Stimulated activated CD8-positive, alpha-beta memory T cell treated with anti-CD3 and anti-CD28 coated beads, Interleukin-12 subunit alpha, Interleukin-12 subunit beta, amount 100 ng/mL, for 4 hours (primary cell): ENCODE measurements at regions not wholly inside any gene's neighbourhood (a gene's known extent, or its start where the extent isn't known, plus 50 kb on each side); places are given as distances from the start of the nearest gene placed in this dataset.

Experiments
- DNase-seq: peaks from one replicate; pipeline ENCODE4 v3.0.0-alpha.2; 2020; ENCODE audit warnings: low read depth

DNA sequence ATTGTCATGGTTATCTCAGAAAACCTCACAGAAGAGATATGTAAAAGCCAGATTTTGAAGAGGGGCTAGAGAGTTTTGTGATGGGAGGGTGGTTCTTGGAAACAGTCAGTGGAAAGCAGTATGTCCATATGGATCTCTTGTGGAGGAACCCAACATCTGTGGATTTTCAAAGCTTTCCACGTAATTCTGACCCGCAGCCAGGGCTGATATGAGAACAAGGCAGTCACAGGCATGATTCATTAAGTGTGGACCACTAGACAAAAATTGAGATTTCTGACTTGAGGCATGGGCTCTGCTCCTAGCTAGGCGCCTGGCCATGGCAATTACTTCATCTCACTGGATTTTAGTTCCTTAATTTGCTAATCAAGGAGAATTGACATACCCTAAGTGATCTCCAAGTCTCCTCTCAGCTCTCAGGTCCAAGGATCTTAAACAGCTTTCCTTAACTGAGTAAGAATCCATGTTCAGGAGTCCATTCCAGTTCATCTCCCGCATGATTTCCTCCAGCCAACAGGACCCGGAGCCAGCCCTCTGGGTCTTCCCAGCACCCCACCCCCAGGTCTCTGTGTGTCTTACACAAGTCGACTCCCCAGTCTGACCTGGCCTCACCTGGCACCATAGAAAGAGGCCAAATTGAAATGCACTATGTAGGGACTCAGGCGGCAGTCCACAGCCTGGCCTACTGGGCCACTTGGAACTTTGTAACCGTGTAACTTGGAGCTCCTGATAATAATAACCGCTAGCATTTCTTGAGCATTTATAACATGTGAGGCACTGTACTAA lies 176.3 kb upstream of the PARP11 start:
- no peak for DNase-seq

DNA sequence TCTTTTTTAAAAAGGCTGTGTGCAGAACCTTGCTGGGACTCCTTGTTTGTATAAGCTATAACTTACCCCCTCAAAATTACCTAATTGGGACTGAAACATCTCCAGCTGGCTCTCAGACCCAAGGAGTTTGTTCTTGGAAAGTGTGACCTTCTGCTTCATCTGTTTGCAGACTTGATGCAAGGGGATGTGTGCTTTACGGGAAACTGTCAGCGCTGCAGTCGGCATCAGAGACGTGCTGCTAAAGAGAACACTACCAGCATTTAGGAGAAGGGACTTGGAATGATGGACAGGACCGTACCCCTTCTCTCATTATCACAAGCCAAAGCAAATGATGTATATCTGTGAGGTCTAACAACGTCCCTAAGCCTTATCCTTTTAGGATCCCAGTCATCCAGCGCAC lies 174.2 kb upstream of the PARP11 start:
- no peak for DNase-seq

DNA sequence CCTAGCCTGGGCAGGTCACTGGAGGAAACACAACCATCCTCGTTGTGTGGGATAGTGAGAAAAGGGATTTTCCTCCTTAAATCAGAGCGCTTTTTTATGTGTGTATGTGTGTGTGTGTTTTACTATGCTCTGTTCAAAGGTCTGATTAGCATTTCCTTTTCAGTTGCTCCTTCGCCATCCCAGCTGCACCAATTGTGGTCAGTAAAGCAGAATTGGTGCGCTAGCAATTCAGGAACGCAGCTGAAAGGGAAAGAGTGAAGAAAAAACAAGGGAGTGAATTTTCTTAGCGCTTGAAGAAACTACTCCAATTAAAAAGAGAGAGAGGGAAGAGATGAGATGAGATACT lies 173.3 kb upstream of the PARP11 start:
- no peak for DNase-seq

DNA sequence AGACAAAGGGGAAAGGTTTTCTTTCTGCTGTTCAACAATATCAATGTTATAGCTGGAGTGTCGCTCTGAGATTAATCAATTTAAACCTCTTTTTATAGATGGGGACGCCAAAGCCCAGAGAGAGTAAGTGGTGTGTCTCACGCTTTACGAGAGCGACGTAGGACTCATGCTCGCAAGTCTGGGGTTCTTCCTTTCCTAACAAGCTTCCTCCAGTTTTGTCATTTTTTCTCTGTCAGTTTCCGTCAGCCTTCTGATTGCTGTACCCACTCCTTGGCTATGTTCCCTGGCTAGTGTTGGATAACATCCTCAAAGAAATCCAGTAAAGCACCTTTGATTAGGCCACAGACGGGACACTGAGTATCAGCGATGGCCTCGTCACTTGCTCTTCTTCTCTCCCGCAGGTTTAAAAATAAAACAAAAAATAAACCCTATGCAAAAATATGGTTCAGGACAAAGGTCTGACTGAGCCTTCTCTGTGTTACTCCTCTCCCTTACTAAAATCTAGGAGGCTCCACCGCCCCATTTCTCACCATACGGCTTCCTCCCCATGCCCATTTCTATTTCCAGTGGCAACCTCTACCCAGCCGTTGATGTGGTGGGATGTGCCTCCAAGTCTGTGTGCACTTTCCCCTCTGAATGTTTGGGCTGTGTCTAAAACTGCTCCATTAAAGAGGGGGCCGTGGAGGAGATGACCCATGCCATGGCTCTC lies 172.7 kb upstream of the PARP11 start:
- DNase-seq: no peak

DNA sequence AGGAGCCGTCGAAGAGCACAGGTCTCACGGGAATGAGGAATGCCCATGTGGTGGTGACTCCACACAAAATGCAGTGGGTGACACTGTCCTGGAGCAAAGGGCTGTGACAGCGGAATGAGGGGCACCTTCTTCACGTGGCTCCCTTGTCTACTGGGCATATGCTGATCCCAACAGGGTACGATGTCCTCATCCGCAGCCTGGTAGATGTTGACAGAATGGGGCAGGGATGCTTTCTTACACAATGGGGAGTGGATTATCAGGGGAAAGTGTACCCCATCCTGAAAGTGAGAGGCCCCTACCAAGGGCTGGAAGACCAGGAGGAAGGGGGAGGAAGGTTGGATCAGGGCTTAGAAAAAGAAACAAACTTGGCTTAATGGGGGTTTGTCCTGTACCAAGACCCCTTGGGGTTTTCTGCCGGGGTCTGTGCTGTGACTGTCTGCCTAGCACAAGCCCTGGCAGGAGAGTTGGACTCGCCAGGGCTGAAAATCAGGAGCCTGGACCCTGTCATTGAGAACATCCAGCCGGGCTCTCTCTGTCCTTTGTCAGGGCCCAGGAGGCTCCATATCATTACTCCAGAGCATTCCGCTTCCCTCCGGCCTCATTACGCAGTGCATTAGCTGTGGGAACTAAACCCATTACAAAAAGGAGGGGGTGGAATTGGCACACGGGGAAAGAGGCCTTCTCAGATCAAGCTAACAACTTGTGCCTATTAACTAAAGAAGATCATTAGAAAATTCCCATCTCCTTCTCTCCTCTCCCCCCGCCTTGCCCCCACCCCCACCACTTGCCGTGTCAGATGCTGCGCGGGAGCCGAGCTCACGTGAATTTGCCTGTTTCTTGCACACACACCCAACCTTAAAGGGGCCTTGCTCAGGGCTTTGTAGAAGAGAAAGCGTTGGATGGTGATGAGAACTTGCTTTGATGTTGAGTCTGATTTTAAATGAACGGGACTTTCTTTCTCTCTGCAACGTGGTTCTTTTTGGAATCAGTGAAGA lies 171.8 kb upstream of the PARP11 start:
- no peak for DNase-seq

DNA sequence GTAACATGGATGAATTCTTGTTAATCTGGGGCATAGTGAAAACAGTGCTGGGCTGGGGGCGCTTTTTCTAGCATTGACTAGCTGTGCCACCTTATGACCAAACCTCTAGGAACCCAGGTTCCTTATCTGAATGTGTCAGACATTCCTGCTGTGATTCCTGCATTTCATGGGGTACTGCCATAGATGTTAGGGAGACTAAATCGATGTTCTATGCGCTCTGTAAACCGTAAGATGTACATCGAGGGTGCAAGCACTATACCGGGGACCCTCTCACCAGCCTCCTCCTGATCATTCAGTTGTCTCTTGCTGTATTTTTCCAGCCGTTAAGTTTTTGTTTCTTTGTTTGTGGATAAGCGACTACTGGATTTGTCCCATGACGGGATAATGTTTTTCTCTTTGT lies 170.9 kb upstream of the PARP11 start:
- DNase-seq: no peak

DNA sequence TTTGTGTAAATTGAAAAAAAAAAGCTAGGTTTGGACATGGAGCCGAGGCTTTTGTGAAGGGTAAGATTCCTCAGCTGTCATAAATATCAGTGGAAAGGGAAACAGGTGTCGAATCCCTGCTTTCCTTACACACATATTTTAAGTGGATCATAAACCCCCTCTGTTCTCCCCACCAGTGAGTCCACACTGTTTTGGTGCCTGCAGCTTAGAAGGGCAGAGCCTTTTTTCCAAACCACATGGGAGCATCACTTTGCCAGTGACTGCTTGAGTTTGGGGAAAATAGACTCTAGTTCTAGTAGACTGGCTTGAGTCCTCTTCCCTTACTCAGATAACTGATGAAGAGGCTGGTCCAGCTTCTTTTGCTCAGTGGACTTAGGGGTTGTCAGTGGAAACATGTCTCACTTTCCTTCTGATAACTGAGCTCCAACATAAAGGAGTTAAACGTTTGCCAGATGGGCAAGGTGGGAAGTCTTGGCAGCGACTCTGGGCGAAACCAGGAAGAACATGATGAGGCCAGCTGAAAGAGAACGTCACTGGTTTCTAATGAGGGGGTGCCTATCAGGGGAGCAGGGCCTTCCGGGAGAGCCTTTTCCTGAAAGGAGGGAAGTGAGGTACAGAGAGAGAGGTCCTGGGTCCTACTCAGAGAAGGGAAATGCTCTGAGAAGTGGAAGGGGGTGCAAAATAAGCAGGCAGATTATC lies 168.1 kb upstream of the PARP11 start:
- no peak for DNase-seq

DNA sequence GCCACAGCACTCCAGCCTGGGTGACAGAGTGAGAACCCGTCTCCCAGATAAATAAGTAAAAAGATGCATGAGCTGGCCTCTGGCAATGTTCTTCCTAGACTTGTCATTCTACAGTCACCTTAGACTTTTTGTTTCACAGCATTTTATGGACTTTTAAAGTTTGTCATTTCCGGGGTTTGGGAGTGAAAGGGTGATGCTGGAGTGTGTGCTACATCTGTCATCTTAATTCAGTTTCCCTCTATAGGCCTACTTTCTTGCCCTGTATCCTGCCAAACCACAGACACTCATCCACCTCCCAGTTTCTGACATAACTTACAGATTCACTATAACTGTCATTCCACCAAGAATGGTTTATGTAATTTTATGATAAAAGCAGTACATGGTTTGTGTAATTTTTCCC lies 166.7 kb upstream of the PARP11 start:
- no peak for DNase-seq

DNA sequence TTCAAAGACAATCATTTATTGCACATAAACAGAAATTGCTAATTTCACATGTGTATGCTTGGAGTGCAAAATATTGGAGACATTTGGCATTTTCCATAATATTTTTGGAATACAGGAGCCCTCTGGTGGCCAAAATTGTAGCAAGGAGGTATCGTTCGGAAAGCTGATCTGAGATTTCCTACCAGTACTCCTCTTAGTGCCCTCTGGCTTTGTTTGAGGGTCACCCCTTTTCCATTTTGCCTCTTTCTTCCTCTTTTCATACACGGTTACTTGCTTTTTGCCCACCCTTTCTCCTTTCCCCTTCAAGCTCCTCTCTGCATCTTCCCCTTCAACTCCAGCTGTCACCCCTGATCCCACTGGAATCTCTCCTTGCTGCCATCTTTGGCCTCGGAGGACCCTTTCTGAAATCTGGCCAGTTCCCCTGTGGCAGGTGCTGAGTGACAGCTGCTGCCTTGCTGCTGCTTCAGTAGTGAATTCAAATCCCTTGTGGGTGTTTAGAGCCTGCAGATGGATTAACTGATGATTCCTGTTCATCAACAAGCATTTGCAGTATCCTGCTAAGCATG lies 164.6 kb upstream of the PARP11 start:
- DNase-seq: no peak

DNA sequence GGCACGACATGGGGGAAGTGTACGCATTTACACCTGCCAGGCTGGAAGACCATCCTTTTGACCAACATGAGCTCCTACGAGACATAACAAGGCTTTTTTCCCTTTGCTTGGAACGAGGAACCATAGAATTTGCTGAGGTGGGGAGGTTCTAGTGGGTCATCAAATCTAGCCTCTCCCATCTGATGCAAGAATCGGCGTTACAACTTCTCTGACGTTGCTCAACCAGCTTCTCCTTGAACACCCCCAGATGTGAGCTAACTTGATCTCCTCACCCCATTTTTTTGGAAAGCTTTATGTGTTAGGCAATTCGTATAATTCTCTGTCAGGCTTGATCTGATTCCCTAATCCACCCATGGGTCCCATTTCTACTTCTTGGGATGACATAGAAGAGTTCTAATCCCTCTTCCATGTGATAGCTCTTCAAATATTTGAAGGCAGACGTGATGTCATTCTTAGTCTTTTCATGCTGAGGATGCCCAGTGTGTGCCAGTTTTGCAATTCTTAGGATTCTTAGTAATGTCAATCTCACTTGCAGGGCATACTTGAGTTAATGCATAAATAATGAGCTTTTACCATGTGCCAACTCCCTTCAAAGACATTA lies 163.6 kb upstream of the PARP11 start:
- DNase-seq: no peak

DNA sequence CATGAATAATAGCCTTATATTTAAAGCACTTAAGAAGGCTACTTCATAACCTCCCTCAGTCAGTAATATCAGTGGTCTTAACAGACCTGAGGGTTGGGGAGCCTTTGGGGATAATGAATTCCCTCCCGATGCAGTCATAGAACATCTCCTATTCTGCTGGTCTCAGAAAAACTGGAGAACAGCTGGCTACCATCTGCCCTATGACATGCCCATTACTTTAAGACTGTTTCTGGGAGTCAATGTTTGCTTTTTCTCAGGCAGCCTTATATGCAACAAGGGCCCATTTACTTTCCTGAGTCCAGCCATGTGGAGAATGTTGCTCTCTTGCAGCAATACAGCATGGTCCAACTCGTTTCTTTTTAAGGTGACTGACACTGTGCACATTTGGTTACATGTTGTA lies 161.7 kb upstream of the PARP11 start:
- no peak for DNase-seq

DNA sequence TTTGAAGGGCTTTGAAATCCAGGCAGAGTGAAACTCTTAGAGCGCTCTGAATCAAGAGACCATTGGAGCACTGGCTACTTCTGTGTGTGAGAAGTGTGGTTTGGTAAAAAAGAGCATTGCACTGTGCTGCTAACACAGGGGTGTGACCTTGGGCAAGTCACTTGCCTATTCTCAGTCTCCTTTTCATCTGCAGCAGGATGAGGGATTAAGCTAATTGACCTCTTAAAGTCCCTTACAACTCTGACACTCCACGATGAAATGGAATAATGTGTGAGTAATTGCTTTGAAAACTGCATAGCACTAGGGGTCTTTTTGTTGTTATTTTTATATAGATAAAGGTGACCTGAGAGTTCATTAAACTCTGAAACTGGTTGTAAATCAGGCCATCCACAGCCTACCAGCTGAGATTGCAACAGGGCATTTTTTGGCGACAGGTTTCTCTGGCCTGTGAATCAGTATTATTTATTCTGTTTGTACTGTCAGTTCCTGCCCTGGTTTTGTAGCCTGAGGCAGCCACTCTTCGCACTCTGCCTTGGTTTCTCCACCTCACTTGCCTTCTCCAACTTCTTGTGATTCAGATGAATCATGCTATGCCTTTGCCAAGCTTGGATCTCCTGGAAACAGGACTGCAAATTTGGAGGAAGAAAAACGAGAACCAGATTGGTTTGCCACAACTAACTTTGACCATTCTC lies 159.9 kb upstream of the PARP11 start:
- no peak for DNase-seq

DNA sequence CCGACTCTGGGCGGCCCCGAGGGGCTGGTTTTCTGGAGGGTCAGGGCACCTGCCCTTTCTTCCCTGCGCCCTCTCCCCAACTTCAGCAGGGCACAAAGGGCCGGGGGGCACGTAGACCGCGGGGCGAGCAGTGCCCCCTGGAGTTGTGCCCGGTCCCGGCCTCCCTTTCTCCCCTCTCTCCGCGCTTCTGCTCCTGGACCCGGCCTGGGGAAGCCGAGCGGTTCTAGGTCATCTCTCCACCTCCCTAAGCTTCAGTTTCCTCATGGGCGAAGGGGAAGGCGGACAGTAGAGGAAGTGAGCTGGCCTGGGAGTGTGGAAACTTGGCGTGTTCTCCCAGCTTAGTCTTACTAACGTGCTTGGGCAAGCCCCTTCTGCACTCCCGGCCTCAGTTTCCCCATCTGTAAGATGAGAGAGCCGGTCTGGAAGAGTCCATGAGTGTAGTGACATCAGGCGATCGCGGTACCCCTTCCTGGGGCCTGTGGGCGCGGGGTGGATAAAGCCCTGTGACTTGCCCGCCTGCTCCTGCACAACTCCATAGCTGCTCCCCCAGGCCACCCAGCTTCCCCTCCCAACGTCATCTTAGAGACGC lies 158.6 kb upstream of the PARP11 start:
- no peak for DNase-seq

DNA sequence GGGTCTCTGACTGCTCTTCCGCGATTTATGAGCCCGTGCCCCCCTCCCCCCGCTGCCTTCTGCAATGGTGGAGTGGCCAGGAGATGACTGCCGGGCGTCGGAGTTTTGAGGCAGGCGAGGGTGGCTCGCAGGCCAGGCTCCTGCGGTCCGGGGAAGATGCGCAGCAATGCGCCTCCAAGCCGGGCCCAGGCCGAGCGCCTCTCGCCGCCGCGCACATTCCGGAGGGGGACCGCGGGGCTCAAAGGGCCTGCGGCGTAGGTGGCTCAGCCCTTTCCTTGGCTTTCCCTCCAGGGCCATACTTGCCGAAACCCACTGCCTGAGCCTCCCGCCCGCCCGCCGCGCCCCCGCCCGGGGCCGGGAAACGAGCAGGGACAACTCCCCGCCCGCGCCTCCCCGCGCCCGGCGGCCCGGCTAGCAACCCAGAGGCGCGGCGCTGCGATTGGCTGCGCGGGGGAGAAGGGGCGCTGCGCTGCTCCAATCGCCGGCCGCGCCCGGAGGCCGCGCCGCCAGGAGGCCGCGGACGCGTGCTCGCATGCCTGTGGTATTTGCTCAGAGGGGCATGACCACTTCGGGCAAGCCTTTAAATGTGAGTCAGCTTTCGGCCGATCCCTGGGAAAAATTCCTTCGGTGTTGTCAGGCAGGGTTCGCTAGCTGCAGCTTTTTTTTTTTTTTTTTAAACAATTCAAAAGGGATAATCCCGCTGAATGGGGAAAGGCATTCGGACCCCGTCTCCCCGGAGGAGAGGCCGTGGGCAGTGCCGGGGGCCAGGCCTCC lies 157.9 kb upstream of the PARP11 start:
- DNase-seq: peak; percentile 64

DNA sequence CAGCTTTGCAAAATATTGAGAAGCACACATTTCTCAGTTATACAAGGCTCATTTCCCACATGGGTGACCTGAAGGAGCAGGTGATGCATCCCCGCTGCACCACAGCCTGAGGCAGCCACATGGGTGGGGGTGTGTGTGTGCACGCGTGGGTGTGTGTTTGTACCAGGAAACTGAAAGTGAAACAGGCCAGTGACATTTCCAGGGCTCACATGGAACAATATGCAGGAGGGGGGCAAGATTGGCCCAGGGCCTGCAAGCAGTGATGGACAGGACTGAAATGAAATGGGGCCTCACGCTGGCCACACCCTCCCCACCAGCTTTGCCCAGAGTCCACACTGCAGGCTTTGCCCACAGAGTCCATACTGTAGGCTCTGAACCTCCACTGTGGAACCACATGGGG lies 154.2 kb upstream of the PARP11 start:
- DNase-seq: peak; percentile 61

DNA sequence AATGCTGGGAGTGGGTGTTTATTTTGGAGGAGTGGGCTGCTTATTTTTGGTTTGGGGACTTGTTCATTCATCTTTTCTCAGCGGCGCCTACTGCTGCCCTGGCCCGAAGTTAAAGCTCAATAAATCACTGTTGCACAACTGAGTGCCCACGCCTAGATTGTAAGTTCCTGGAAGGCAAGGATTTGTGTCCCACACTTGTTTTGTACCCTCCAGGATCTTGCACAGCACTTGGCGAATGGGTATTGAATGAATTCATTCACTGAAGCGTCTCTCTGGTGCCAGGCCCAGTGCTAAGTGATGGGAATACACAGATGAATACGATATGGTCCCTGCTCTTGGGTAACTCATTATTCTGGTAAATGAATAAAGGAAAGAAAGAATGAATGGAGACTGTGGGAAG lies 153.3 kb upstream of the PARP11 start:
- no peak for DNase-seq

DNA sequence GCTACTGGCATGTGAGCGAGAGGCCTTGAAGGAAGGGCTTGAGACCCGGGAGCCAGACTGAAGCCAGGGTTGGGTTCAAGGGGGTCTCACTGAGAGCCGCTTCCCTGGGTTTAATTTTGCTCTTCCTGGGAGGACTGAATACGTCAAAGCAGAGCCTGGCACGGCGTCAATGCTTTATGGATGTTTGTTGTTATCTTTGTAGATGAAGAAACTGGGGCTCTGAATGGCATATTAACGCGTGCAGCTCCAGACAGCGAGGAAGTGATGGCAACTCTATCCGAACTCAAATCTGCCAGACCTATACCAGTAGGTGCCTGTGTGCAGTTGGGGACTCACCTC lies 152.8 kb upstream of the PARP11 start:
- DNase-seq: no peak

DNA sequence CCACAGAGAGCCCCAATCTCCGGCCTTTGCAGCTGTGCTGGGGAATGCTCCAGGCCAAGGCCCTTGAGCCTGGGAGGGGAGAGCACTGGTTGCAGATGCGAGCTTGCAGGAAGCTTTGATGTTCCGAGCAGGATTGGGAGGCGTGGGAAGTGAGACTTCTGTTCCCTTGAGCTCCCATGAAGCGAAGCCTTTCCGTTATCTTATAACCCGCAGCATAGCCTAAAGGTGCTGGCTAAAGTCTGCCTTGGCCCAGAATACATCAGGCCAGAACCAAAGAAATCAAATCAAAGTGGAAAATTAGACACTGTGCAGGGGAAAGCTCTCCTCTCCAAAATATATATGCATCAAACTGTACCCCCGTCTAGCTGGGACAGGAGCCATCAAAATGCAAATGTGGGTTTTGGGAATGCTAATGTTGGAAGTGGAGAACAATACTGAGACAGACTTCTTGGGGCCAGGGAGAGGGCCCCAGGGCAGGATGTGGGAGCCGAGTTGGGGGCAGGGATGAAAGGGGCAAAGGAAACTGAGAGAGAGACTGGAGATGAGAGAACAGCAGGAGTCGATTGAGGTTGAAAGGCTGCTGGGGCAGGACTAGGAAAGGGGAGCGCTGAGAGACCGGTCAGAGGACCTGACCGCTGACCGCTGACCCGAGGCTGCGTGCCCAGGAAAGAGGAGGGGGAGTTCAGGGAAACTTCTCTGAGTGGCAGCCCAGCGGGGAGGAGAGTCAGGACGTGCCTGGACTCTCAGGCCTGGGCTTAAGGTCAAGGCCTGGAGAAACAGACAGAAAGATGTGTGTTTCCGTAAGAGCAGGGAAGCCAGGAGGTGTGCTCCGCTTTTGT lies 152.2 kb upstream of the PARP11 start:
- DNase-seq: no peak

DNA sequence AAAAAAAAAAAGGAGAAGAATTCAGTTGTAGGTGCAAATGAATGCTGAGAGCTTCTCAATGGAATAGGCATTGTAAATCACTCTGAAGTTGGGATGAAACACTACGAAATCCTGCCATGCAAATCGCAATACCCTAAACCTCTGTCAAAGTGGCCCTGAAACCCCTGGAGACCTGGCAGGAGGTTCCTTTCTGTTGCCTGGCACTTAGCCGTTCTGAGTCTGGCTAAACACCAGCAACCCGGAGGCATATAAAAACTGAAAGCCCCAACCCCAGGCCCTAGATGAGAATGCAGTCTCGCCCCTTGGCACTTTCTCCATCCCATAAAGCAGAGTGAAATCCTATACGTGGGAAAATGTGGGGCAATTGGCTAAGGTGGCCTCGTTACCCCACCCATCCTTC lies 151.5 kb upstream of the PARP11 start:
- DNase-seq: no peak
